DMS53 (cell line): ENCODE measurements at regions not wholly inside any gene's neighbourhood (a gene's known extent, or its start where the extent isn't known, plus 50 kb on each side); places are given as distances from the start of the nearest gene placed in this dataset.

Experiments used
- DNase-seq: peaks from one replicate; lab custom pipeline; 2025; lab: John Stamatoyannopoulos, UW

DNA sequence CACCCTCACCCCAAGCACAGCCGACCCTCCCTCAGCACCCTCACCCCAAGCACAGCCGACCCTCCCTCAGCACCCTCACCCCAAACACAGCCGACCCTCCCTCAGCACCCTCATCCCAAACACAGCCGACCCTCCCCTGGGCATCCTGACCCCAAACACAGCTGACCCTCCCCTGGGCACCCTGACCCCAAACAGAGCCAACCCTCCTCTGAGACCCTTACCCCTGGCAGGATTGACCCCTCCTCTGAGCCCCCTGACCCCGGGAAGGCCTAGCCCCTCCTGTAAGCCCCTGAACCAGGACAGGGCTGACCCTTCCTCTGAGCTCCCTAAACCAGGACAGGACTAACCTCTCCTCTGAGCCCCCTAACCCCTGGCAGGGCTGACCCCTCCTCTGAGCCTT, 84.4 kb upstream of the RAB6C start:
- no peak for DNase-seq

DNA sequence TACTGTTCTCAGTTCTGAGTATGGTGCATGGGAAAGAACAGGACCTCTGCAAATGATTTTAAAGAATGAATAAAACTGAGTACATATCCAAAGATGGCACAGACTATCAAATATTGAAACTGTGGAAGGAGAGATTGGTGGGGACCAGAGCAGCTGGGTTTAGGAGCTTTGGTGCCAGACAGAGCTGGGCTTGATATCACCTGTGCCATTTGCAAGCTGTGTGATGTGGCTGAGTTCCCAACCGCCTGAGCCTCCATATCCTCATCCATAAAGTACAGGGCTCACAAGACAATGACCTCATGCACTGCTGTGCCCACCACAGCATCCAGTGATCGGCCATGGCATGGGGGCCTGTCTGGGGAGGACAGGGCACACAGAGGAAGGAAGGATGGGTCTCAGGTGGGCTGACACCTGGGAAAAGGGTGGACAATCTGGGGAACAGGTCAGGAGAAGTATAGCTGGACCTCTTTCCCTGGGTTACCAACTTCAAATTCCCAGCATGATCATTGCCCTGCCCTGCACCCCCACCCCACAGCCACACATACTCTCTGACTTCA, 83.9 kb upstream of the RAB6C start:
- DNase-seq = no peak

DNA sequence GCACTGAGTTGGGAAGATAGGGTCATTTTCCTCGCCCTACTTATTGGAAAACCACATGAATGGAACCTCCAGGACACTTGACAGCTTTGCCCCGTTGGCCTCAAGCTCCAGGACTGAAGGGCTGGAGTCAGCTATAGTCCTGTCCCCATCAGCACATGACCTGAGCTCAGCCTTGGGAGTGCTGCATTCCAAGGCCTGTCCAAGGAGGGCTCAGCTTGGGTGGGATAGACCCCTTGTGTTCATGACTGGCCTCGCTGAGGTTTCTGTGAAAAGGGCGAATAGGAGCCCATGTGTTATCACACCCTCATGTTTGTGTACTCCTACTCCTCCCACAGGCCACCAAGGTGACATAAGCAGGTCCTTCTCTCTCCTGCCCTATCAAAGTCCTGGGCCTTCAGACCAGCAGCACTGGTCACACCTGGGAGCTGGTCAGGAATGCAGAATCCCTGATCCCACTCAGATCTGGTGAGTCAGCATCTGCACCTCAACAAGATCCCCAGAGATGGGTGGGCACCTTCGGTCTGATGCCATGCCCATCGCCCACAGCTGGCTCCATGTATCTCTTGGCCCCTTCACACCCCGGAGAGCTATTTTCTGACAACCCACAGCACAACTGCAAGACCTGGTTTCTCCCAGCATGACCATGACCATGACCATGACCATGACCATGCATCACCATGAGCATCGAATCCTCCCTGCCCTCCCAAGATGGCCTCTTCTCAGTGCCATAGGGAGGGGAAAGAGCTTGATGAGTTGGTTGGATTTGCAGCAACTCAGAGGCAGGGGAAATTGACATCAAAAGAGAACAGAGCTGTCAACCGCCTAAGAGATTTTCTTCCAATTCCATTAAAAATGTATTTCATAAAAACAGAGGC, 83.0 kb upstream of the RAB6C start:
- DNase-seq = no peak

DNA sequence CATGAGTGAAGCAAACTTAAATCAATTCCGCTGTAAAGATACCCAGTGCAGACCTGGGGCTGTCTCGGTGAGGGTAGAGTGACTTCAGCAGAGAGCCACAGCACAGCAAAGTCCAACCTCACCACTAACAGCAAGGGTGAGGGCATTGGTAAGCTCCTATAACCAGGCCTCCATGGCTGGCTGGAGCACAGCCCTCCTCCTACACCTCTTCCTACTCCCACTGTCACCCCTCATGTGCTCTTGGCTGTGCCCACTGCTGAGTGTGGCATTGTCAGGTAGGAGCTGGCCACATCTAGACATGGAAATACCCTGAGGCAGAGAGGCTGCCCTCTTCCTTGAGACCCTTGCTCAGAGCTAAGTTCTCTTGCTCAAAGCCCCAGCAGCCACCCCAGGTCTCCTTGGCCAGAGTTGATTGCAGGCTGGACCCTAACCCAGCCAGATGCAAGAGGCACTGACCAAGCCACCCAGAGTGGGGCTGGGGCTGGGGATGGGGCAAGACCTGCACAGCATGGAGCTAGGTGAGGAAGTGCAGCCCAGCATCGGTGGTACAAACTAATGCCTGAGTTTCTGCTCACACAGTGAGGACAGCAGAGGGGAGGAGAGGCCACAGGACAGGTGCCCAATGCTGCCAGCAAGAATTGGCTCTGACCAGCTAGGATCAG, 77.6 kb upstream of the RAB6C start:
- no peak for DNase-seq

DNA sequence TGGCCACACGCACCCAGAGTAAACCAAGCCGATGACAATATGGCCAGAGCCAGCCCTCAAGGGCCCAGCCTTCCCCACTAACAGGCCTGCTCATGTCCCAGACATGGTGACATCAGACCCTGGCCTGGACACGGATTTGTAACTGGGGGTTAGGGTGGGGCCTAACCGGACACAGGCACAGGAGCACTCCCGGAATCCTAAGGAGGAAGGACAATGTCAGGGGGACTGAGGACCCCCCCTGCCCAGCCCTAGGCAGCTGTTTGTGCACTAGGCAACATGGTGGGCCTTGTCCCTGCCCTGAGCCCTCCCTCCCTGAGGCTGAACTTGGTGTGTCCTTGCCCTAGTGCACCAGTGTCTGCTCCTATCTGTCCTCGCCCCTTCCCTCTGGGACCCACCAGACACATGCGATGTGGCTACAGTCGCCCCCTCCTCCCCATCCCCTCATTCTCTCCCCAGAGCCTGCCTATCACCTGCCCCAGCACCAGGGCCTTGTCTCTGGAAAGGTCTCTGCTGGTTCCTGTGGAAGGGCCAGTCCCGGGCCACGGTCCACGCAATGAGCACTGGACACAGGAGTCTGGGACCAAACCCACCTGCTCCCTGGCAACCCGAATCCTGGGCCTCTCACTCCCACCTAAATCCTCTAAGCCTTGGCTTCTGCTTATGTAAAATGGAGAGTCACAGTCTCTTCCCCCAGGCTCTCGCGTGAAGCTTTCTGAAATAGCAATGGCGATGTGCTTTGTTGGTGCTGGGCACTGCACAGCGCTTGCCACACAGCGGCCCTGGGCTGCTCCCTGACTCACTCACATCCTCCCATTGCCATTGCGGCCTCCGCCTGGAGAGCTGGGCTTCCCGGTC, 76.5 kb upstream of the RAB6C start:
- DNase-seq = no peak

DNA sequence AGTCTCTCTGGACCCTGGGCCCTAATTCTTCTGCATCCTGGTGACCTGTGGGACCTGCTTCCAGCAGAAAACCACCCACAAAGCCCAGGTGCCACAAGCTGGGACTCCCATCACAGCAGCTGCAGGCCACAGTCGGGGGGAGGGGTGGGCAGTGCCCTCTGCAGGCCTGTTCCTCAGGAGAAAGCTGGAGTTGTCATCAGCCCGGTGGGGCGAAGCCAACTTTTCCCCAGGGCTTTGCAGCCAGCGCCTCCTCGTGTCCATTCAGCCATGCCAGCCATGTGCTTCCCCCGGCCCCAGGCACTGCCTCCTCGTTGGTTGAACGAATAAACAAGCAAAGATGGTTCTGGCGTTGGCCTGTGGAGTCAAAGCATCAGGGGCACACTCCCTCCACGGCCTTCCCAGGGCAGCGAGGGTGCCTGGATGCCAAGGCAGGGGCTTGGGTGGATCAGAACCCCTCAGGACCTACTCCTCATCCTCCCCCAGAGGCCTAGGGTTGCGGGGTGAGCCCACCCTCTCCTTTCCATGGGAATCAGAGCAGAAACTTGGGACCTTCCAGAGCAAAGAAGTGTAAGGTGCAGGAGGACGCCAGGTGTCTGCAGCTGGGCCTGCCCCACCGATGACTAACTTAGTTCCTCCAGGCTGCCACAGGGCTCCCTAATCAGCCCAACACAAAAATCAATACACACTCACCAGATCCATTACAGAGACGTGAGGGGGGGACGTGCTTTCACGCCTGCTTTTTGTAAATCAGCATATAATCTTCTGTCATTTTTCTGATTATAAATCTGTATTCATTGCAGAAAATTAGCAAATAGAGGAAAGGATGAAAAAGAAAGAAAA, 75.7 kb upstream of the RAB6C start:
- DNase-seq = no peak

DNA sequence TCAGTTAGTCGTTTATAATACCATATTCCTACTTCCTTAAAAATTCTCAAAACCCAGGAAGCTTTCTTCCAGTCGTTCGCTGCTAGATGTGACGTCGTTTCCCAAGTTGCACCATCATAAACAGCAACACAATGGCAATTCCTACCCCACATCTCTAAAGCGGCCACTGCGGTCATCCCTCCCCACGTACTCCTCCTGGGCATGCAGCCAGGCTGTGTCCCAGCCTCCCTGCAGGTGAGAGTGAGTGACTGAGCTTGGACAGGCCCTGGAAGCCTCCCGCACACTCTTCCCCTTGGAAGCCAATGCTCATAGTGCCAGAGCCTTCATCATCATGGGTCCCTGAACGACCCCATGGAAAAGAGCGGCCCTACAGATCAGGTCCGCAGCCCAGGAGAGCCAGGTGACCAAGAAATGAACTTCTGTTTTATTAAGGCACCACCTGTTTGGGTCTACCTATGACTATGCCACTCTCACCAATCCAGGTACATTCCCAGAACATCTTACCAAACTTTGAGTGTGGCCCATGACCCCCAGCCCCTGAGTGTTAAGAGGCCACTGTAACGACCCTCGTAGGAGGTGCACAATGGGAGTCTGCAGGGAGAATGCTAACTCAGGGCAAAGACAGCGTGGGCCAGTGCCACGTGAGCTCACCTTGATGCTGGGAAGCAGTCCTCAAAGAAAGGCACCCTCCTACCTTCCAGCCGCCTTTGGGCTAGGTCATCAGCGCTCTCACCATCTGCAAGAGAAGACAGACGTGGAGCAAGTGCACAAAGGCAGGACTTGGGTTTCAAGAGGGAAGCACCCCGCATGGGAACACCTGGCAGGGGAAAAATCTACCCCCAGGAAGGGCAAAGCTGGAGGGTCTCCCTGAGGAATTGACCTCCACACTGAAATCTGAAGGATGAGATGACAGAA, 74.7 kb upstream of the RAB6C start:
- no peak for DNase-seq

DNA sequence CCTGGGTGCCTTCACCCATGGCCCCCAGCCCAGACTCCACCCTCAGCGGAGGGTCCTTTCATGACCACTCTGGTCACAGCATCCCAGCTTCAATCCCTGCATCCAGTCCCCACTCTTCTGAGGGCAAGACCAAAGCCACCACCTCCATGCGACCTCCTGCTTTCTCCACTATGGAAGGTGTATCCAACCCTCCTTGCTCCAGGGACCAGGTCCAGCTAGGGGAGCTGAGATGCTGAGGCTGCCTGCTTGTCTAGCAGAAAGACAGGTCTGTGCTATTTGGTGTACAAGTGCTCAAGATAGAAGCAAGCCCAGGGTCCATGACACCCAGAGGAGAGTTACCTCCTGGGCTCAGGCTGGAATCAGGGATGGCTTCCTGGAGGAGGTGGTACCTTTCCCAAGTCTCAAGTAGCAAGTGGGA, 73.8 kb upstream of the RAB6C start:
- no peak for DNase-seq

DNA sequence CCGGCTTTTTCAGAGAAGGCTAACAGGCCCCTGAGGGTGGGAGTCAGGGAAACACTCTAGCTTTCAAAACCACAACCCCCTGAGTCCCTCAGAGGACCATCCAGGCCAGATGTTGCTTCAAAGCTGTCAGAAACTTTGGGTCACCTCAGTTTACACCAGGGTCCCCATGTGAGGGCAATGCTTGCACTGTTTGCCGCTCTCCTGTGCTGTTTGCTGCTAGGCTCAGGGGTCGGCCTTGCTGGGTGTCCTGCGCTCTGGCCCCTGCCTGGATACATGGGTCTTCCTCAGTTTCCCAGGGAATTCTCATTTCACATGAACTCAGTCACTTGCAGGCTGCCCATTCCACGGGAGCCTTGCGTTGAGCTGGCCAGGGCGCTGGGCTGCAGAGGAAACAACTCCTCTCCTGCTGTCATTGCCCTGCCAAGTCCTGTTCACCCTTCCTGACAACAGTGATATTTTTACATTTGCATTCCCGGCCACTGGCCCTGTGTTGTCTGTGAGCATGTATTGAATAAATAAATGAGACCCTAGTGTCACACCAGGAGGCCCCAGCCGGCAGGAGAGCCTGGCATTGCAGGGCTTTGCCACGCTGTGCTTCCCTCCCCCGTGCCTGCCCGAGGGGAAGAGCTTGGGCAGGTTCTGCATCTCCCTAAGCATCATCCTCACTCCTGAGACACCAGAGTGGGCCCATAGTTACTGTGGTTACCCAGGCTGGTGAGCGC, 73.2 kb upstream of the RAB6C start:
- no peak for DNase-seq

DNA sequence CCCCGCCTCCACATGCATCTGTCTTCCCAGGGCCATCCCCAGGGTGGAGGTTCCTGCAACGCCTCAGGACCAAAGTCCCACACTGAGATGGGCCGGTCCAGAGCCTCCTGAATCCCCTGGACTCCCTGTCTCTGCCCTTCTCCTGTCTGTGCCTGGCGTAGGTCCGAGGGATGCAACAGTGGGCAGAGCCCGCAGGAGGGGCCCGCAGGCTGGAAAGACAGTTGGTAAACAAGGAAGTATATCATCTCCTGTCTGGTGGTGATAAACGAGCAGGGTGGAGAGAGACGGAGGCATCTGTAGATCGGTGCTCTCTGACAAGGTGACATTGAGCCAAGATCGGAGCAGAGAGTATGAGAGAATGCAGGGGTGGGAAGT, 72.6 kb upstream of the RAB6C start:
- DNase-seq = peak; percentile 5

DNA sequence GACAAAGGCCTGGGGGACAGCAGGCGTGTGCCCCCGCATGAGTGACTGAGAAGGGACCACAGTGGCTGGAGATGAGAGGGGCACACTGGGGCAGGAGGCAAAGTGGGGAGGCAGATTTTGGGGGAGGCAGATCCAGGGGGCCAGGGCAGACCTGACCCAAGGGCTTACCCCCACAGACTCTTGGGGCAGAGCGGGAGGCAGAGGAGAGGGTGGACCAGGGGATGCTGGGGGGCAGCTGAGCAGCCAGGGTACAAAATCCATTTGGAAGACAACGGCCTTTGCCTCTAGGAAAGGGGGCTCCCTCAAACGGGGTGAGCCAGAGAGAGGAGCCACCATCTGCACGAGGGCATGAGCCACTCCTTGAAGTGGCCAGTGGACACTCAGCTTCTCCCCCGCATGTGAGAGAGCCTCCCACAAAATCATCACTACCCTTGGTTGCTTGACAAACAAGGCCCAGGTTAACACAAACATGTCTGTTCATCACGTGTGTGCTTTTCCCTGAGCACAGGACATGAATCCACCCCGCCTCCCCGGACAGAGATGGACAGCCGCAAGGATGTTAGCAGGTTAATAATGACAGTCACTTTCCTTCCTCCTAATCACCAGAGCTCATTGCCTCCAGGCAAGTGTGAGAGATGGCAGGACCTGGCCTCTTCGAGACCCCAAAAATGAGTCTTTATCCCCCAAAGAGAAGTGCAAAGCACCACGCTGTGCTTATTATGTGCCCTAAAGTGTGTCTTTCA, 72.0 kb upstream of the RAB6C start:
- DNase-seq = peak; percentile 1

DNA sequence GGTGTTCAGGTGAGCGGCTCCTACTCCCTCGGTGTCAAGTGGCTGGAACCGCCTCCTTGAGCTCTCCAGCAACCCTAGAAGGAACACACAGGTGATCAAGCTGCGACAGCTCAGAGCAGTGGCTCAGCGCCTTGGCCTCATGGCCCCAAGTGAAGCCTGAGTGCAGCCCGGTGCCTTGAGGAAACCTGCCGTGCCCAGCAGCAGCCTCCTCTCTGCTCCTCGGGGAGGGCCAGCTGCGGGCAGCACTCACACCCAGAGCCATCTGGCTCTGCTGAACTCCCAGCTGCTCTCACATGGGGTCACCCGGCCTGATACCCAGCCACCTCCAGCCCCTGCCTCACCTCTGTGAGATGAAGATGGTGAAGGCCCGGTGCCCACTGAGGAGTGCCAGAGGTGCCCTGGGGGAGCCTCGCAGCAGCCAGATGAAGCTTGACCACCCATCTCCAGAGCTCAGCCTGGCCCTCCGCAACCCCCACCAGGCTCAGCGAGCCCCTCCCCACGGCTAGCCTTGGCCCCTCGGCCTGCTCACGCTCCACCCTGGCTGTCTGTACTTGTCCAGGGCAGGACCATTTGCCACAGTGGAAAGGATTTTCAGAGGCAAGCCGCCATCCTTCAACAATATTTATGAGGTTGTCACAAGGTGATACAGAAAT, 70.6 kb upstream of the RAB6C start:
- no peak for DNase-seq

DNA sequence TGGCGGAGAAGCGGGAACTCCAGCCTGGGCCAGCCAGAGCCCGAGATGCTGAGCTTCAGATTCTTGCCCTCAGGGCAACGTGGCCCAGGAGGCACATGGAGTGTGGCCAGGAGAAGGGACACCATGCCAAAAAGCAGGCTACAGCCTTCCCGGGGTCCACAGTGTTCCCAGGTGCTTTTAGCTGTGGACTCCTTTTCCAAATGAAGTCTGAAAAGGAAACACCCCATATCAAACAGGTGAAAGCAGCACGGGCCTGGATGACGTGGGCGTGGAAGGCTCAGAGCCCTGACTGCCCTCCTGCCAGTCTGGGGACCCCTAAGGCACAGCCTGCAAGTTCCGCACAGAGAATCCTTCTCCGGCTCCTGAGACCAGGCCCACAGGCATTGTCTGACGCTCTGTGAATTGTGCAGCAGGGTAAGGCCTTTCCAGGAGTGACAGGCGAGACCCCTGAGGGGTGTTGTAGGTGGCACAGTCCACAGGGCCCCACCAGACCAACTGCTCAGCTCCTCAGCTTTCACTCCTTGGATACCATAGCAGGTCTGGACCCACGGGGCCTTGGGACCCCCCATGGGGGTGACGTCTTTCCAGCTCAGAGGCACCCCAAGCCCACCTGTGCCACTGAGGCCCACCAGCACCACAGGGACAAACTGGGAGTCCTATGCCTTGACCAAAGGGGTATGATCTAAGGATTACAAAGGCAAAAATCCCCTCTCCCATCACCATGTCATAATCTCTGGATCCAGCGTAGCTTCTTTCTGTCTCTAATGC, 69.6 kb upstream of the RAB6C start:
- DNase-seq = no peak

DNA sequence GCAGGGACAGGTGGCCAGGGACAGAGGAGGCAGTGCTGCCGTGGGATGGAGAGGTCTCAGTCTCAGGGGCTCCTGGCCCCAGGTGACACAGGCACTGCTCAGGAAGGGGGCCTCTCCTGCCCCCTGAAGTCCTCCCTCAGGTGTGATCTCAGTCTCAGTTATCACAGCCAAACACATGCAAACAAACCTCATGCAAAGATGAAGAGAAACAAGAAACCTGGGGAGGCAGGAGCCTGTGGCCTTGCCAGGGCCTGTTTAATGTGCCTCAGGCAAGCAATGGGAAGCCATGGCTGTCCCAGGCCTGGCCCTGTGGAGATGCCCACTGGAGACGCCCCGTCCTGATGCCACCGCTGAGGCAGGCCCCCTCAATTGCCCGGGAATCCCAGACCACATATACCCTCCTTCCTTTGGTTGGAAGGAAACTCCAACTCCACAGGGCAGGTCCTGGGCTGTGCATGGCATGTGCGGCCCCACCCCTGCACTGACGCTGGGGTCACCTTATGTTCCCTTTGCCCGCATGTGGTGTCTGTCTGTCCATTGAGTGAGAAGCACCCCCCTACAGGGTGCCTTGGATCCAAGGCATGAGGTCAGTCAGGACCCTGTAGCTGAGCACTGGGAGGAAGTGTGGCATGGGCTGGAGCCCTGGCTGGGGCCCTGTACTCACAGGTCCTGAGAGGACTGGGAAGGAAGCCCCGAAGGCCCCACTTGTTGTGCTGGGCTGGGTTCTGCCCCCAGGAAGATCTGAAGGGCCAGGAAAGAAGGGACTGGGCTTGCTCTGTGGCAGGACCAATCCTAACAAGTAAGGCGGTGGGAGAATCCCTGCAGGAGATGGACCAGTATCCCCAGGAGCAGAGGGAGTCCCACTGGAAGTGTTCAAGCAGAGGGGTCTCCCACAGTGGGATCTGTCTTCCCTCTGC, 68.8 kb upstream of the RAB6C start:
- DNase-seq = no peak

DNA sequence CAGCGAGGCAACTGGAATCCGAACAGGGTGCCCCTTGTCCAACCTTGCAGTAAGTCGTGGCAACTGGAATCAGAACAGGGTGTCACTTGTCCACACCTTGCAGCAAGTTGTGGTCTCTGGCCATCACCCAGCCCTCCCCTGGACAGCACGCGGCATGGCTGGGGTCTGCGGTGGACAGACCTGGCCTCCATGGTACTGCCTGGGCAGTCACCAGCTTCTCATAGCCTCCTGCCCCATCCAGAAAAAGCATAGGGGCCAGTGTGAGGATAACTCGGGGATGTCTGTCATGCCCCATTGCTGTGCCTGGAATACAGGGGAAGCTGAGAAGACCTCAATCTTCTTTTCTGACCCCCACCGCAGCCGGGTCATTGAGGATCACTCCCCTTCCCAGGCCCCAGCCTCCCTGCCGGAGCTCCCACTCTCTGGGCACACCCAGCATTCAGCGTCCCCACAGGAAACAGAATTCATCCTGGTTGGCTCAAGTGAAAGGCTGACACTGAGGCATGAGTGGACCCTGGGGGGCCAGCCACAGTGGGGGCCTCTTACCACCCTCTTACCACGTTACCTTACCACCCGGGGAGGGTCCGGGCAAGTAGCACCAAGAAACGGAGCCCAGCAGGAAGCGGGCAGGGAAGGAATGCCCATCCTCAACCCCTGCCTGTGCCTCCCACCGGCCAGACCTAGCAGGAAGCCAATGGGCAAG, 68.0 kb upstream of the RAB6C start:
- no peak for DNase-seq
